OCI-LY1 (cell line): ENCODE measurements at regions not wholly inside any gene's neighbourhood (a gene's known extent, or its start where the extent isn't known, plus 50 kb on each side); places are given as distances from the start of the nearest gene placed in this dataset.

Source experiments
- CTCF ChIP-seq: fragments of 200-600 bp; sonication (generic), shearing (Covaris generic); IDR thresholded peaks from 2 replicates; pipeline ENCODE4 v1.5.1; 2017; ENCODE audit warnings: mild to moderate bottlenecking, antibody characterized with exemption, low read length, moderate library complexity, mixed read lengths
- EZH2 ChIP-seq: fragments of 200-600 bp; sonication (generic), shearing (Covaris generic); IDR thresholded peaks from 2 replicates; pipeline ENCODE4 v1.8.0; 2017; ENCODE audit warnings: borderline replicate concordance, mixed run types, mild to moderate bottlenecking, antibody characterized with exemption, low read length, moderate library complexity, mixed read lengths

GRCh38 chr3:118772036-118772435 lies 262.6 kb downstream of the IGSF11 start:
- no peak for TF ChIP-seq CTCF
- TF ChIP-seq EZH2: no peak
